ENCODE measurements at regions not wholly inside any gene's neighbourhood (a gene's known extent, or its start where the extent isn't known, plus 50 kb on each side); places are given as distances from the start of the nearest gene placed in this dataset.

DNA sequence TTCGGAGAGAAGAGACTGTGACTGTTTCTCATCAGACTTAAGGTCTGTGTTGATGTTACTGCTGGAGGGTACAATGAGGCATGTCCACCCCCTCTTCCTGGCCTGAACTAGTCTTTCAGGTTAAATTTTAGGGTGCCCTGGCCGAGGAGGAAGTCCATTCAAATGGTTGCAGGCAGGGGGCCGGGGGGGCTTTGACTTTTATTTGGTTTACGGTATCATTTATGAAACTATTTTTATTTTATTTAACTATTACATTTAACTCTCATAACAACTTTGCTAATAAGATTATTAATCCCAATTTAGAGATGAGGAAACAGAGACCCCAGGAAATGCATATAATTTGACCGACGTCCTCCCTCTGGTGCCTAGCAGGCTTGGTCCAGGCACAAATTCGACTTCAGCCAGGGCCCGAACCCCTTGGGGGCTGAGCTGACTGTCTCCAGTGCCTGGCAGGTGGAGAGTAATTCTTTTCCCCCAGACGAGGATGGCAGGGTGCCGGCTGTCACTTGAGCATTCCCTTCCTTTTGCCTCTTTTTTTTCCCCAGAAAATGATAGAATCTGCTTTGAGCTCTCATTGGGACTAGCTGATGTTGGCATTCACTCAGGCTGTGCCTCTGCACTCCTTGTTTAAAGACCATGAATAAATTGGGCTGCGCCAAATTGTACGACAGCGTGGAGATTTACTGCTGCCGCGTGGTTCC lies 255.3 kb upstream of the SALL3 start:
- Mint-ChIP-seq H3K9me3 (ENCODE audit: low read depth) (no peaks in the 10 kb centered on the region), H3K36me3 (ENCODE audit: insufficient read depth) (no peaks in the 10 kb centered on the region), H3K4me1 (ENCODE audit: low read depth) (no peaks in the 10 kb centered on the region), H3K27ac (no peak overlapping the region), H3K27me3 (peaks cover 47% of the 10 kb centered on the region), H3K4me3 (ENCODE audit: low read depth) (no peak overlapping the region)
- no peak for DNase-seq (ENCODE audit: low spot score, unreplicated experiment)
- TF ChIP-seq CTCF (IDR thresholded peaks at IDR 0.05; ENCODE audit: unreplicated experiment), result no peak

DNA sequence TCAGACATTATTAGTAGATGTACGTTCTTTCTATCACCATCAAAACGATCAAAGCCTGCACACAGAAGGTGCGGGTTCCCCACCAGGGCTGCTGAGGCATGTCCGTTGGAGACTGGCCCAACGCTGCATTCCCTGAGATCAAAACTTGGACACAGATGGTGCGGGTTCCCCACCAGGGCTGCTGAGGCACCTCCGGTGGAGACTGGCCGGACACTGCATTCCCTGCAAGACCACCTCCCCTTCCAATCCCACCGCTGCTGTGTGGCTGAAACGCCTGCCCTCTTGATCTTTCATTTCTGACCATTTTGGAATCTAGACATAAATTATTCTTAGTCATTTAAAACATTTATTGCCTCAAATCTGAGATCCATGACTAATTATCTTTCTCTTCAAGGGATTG lies 254.2 kb upstream of the SALL3 start:
- DNase-seq (ENCODE audit: low spot score, unreplicated experiment), result no peak
- H3K9me3 Mint-ChIP-seq (ENCODE audit: low read depth), result no peaks in the 10 kb centered on the region
- no peak overlapping the region for H3K4me3 Mint-ChIP-seq (ENCODE audit: low read depth)
- no peak for TF ChIP-seq CTCF (IDR thresholded peaks at IDR 0.05; ENCODE audit: unreplicated experiment)
- H3K4me1 Mint-ChIP-seq (ENCODE audit: low read depth), result no peaks in the 10 kb centered on the region
- no peaks in the 10 kb centered on the region for H3K36me3 Mint-ChIP-seq (ENCODE audit: insufficient read depth)
- H3K27ac Mint-ChIP-seq, result no peak overlapping the region
- H3K27me3 Mint-ChIP-seq, result peaks cover 49% of the 10 kb centered on the region

- Mint-ChIP-seq H3K4me3 (ENCODE audit: low read depth) (no peak overlapping the region), H3K27me3 (peaks cover 50% of the 10 kb centered on the region), H3K36me3 (ENCODE audit: insufficient read depth) (no peaks in the 10 kb centered on the region), H3K4me1 (ENCODE audit: low read depth) (no peaks in the 10 kb centered on the region), H3K9me3 (ENCODE audit: low read depth) (no peaks in the 10 kb centered on the region), H3K27ac (no peak overlapping the region)
- no peak for DNase-seq (ENCODE audit: low spot score, unreplicated experiment)
- TF ChIP-seq CTCF (IDR thresholded peaks at IDR 0.05; ENCODE audit: unreplicated experiment), result no peak
Observed at GRCh38 chr18:78726326-78727056, 253.1 kb upstream of the SALL3 start.

- Mint-ChIP-seq H3K4me3 (ENCODE audit: low read depth) (no peak overlapping the region), H3K36me3 (ENCODE audit: insufficient read depth) (no peaks in the 10 kb centered on the region), H3K27me3 (peaks cover 43% of the 10 kb centered on the region), H3K9me3 (ENCODE audit: low read depth) (no peaks in the 10 kb centered on the region), H3K4me1 (ENCODE audit: low read depth) (no peaks in the 10 kb centered on the region), H3K27ac (no peak overlapping the region)
- TF ChIP-seq CTCF (IDR thresholded peaks at IDR 0.05; ENCODE audit: unreplicated experiment), result no peak
- DNase-seq (ENCODE audit: low spot score, unreplicated experiment), result no peak
Observed at GRCh38 chr18:78727057-78727739, 252.4 kb upstream of the SALL3 start.
